IMR-90 (cell line): ENCODE measurements at regions not wholly inside any gene's neighbourhood (a gene's known extent, or its start where the extent isn't known, plus 50 kb on each side); places are given as distances from the start of the nearest gene placed in this dataset.
A peak's percentile ranks its signal among the peaks of the same experiment; 100 is the strongest.

Experiments used
- BHLHE40 ChIP-seq: fragments of 150-350 bp; IDR thresholded peaks from 2 replicates; pipeline ENCODE4 v1.6.1; 2016; ENCODE audit warnings: mild to moderate bottlenecking, low read depth, low read length
- CEBPB ChIP-seq: IDR thresholded peaks from 2 replicates; pipeline ENCODE4 v1.6.1; 2012; ENCODE audit warnings: low read depth, low read length, improper control_type of control experiment
- CHD1 ChIP-seq: IDR thresholded peaks from 2 replicates; pipeline ENCODE4 v1.6.1; 2012; ENCODE audit warnings: low read depth, low read length, improper control_type of control experiment
- FOS ChIP-seq: fragments of 150-350 bp; IDR thresholded peaks from 2 replicates; pipeline ENCODE4 v1.6.1; 2016; ENCODE audit warnings: low read depth, low read length
- MAFK ChIP-seq: IDR thresholded peaks from 2 replicates; pipeline ENCODE4 v1.6.1; 2012; ENCODE audit warnings: low read depth, low read length, improper control_type of control experiment
- MAZ ChIP-seq: IDR thresholded peaks from 2 replicates; pipeline ENCODE4 v1.6.1; 2012; ENCODE audit warnings: low read depth, mild to moderate bottlenecking, low read length, improper control_type of control experiment, moderate library complexity, borderline replicate concordance
- MXI1 ChIP-seq: IDR thresholded peaks from 2 replicates; pipeline ENCODE4 v1.6.1; 2012; ENCODE audit warnings: low read depth, mild to moderate bottlenecking, low read length, moderate library complexity, borderline replicate concordance
- NFE2L2 ChIP-seq: fragments of 150-350 bp; IDR thresholded peaks from 2 replicates; pipeline ENCODE4 v1.6.1; 2016; ENCODE audit warnings: low read depth, mild to moderate bottlenecking, low read length
- POLR2A ChIP-seq: IDR thresholded peaks from 2 replicates; pipeline ENCODE4 v1.6.1; 2012; ENCODE audit warnings: mild to moderate bottlenecking, low read depth, low read length
- RAD21 ChIP-seq: IDR thresholded peaks from 2 replicates; pipeline ENCODE4 v1.6.1; 2012; ENCODE audit warnings: low read length, improper control_type of control experiment
- RCOR1 ChIP-seq: IDR thresholded peaks from 2 replicates; pipeline ENCODE4 v1.6.1; 2012; ENCODE audit warnings: mild to moderate bottlenecking, low read length, improper control_type of control experiment; ENCODE audit not compliant: insufficient replicate concordance
- RFX5 ChIP-seq: IDR thresholded peaks from 2 replicates; pipeline ENCODE4 v1.8.0; 2012; ENCODE audit warnings: low read depth, mild to moderate bottlenecking, low read length, moderate library complexity
- SMC3 ChIP-seq: fragments of 150-350 bp; IDR thresholded peaks from 2 replicates; pipeline ENCODE4 v1.6.1; 2016; ENCODE audit warnings: low read depth, mild to moderate bottlenecking, antibody characterized with exemption, low read length, moderate library complexity
- TF ChIP-seq, protein P1 (sequence below): conservative IDR thresholded peaks from 2 replicates; pipeline ENCODE4 v1.5.1; 2012; ENCODE audit warnings: mild to moderate bottlenecking, low read depth, low read length, improper control_type of control experiment

DNA sequence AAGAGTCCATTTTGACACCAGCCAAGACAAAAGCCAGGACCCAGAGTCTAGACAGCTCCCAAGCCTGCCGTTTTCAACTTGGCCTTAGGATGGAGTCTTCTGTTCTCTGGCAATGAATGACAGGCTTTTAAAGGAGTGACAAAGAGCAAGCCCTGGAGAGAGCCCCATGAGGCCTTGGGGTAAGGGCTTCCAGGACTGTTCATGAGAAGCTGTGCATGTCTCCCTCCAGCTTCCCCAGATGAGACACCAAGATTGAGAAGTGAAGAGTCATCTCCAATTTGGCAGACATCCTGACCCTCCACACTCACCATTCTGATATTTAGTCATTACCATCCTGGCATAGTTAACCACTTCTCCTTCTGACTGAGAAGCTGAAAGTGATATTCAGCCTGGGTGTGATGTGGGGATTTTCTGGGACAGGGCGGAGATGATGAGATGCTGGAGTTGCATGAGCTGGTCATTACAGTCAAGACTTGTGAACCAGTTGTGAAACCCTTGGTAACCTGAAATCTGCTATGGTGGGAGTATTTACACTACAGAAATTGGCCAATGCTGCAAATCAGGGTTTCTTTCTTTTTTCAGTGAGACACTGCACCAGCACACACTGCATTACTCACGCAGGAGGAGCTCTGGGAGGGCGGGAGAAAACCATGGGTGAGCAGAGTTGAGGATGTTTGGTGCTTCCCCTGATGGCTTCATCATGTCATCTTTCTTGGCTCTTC, 77.8 kb downstream of the VCPKMT start:
- TF ChIP-seq, protein P1, sequence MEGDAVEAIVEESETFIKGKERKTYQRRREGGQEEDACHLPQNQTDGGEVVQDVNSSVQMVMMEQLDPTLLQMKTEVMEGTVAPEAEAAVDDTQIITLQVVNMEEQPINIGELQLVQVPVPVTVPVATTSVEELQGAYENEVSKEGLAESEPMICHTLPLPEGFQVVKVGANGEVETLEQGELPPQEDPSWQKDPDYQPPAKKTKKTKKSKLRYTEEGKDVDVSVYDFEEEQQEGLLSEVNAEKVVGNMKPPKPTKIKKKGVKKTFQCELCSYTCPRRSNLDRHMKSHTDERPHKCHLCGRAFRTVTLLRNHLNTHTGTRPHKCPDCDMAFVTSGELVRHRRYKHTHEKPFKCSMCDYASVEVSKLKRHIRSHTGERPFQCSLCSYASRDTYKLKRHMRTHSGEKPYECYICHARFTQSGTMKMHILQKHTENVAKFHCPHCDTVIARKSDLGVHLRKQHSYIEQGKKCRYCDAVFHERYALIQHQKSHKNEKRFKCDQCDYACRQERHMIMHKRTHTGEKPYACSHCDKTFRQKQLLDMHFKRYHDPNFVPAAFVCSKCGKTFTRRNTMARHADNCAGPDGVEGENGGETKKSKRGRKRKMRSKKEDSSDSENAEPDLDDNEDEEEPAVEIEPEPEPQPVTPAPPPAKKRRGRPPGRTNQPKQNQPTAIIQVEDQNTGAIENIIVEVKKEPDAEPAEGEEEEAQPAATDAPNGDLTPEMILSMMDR, result peak; percentile 37
- TF ChIP-seq POLR2A, result no peak
- no peak; the same call in 1 of the 2 replicates for TF ChIP-seq MAZ
- TF ChIP-seq FOS, result peak; percentile 42
- no peak for TF ChIP-seq RFX5
- TF ChIP-seq CEBPB, result peak; percentile 94
- no peak for TF ChIP-seq CHD1
- TF ChIP-seq RAD21, result peak; percentile 50
- TF ChIP-seq SMC3, result peak; percentile 56
- TF ChIP-seq BHLHE40, result peak; percentile 60
- TF ChIP-seq RCOR1, result no peak
- TF ChIP-seq MXI1, result no peak
- TF ChIP-seq NFE2L2, result no peak
- peak; percentile 49 for TF ChIP-seq MAFK
